IMR-90 (cell line): ENCODE measurements at regions not wholly inside any gene's neighbourhood (a gene's known extent, or its start where the extent isn't known, plus 50 kb on each side); places are given as distances from the start of the nearest gene placed in this dataset.

Source experiments
- ATAC-seq: fragments of 200-7000 bp; cut with Tn5 transposase; 2 replicates; pipeline ENCODE4 v1.9.1; 2020; ENCODE audit warnings: low read depth, mild to moderate bottlenecking, moderate library complexity
- BruUV-seq: library from RNA; stranded (reverse); fragments of 400-500 nt; replicated peaks from 2 replicates; lab custom pipeline; 2021; lab: Mats Ljungman, UMichigan
- CTCF ChIA-PET: fragments of 300-600 bp; formaldehyde crosslinking; extraction: SDS; loops from one replicate; lab custom pipeline; 2021; ENCODE audit warnings: antibody characterized with exemption; lab: Yijun Ruan, JAX
- POLR2A ChIA-PET: fragments of 300-600 bp; sonication (Branson Sonifier 250); formaldehyde crosslinking; loops from one replicate; lab custom pipeline; 2022; ENCODE audit warnings: antibody characterized with exemption; ENCODE audit not compliant: unreplicated experiment; lab: Charles Lee
- DNase-seq: peaks from one replicate; pipeline ENCODE4 v3.0.0; 2013
- H2AFZ ChIP-seq: replicated peaks from 2 replicates; pipeline ENCODE3; 2013; ENCODE audit warnings: low read length, mild to moderate bottlenecking; ENCODE audit not compliant: poor library complexity
- H2AK5ac ChIP-seq: 2 replicates; pipeline ENCODE4 v1.6.1; 2013; ENCODE audit warnings: low read depth, low read length, inconsistent platforms
- H2AK9ac ChIP-seq: replicated peaks from 2 replicates; pipeline ENCODE3; 2013; ENCODE audit warnings: mild to moderate bottlenecking, low read depth, low read length, moderate library complexity; ENCODE audit not compliant: poor library complexity
- H2BK120ac ChIP-seq: 2 replicates; pipeline ENCODE4 v1.6.1; 2013; ENCODE audit warnings: low read depth, low read length, inconsistent platforms
- H2BK15ac ChIP-seq: 3 replicates; pipeline ENCODE4 v1.6.1; 2013; ENCODE audit warnings: low read depth, low read length, inconsistent platforms
- H2BK20ac ChIP-seq: 2 replicates; pipeline ENCODE4 v1.6.1; 2013; ENCODE audit warnings: low read depth, mild to moderate bottlenecking, inconsistent platforms, low read length, moderate library complexity
- H2BK5ac ChIP-seq: 2 replicates; pipeline ENCODE4 v1.6.1; 2013; ENCODE audit warnings: mild to moderate bottlenecking, low read depth, low read length, inconsistent platforms; ENCODE audit not compliant: poor library complexity, severe bottlenecking
- H3K14ac ChIP-seq: replicated peaks from 2 replicates; pipeline ENCODE4 v1.6.1; 2013; ENCODE audit warnings: low read depth, low read length, inconsistent platforms
- H3K18ac ChIP-seq: 2 replicates; pipeline ENCODE4 v1.6.1; 2013; ENCODE audit warnings: low read depth, low read length, control low read depth
- H3K23ac ChIP-seq: 2 replicates; pipeline ENCODE4 v1.6.1; 2013; ENCODE audit warnings: low read depth, low read length, inconsistent platforms
- H3K27ac ChIP-seq: 2 replicates; pipeline ENCODE4 v1.5.1; 2013; ENCODE audit warnings: mild to moderate bottlenecking, control low read depth, low read length; ENCODE audit not compliant: insufficient read depth
- H3K27me3 ChIP-seq: 2 replicates; pipeline ENCODE4 v1.6.1; 2013; ENCODE audit warnings: low read length; ENCODE audit not compliant: control insufficient read depth, insufficient read depth
- H3K36me3 ChIP-seq: 2 replicates; pipeline ENCODE4 v1.6.1; 2013; ENCODE audit warnings: low read length, mixed read lengths; ENCODE audit not compliant: control insufficient read depth, insufficient read depth
- H3K4ac ChIP-seq: 2 replicates; pipeline ENCODE4 v1.6.1; 2013; ENCODE audit warnings: low read depth, low read length, inconsistent platforms
- H3K4me1 ChIP-seq: 2 replicates; pipeline ENCODE4 v1.6.1; 2013; ENCODE audit warnings: low read length, mixed read lengths; ENCODE audit not compliant: control insufficient read depth, insufficient read depth
- H3K4me2 ChIP-seq: 2 replicates; pipeline ENCODE4 v1.6.1; 2013; ENCODE audit warnings: low read depth, mild to moderate bottlenecking, control low read depth, low read length, moderate library complexity
- H3K4me3 ChIP-seq: 2 replicates; pipeline ENCODE4 v1.5.1; 2013; ENCODE audit warnings: low read depth, mild to moderate bottlenecking, control low read depth, low read length, moderate library complexity; ENCODE audit not compliant: insufficient read depth
- H3K56ac ChIP-seq: 2 replicates; pipeline ENCODE4 v1.6.1; 2013; ENCODE audit warnings: low read length, inconsistent platforms; ENCODE audit not compliant: insufficient read depth; ENCODE audit errors: extremely low read depth
- H3K79me1 ChIP-seq, 2 experiments: 2 replicates each; pipeline ENCODE4 v1.6.1; 2013; ENCODE audit warnings: low read length in 2 of 2, inconsistent platforms in 1 of 2, low read depth in 1 of 2
- H3K9ac ChIP-seq: 2 replicates; pipeline ENCODE4 v1.6.1; 2013; ENCODE audit warnings: low read depth, low read length, control low read depth
- H3K9me1 ChIP-seq: 2 replicates; pipeline ENCODE4 v1.6.1; 2013; ENCODE audit warnings: low read length, inconsistent platforms; ENCODE audit not compliant: insufficient read depth
- H3K9me3 ChIP-seq: 2 replicates; pipeline ENCODE4 v1.6.1; 2013; ENCODE audit warnings: low read length; ENCODE audit not compliant: control insufficient read depth, insufficient read depth
- H4K20me1 ChIP-seq: 2 replicates; pipeline ENCODE4 v1.6.1; 2013; ENCODE audit warnings: low read length, inconsistent platforms; ENCODE audit not compliant: insufficient read depth
- H4K5ac ChIP-seq: 2 replicates; pipeline ENCODE4 v1.6.1; 2013; ENCODE audit warnings: mild to moderate bottlenecking, low read depth, low read length, control low read depth
- H4K8ac ChIP-seq, 2 experiments: 2 replicates each; pipeline ENCODE4 v1.6.1; 2013; ENCODE audit warnings: low read depth in 2 of 2, low read length in 2 of 2, control low read depth in 1 of 2, inconsistent platforms in 1 of 2
- H4K91ac ChIP-seq: 2 replicates; pipeline ENCODE4 v1.6.1; 2013; ENCODE audit warnings: low read depth, low read length, inconsistent platforms; ENCODE audit not compliant: insufficient read depth
- BHLHE40 ChIP-seq: fragments of 150-350 bp; IDR thresholded peaks from 2 replicates; pipeline ENCODE4 v1.6.1; 2016; ENCODE audit warnings: mild to moderate bottlenecking, low read depth, low read length
- CEBPB ChIP-seq: IDR thresholded peaks from 2 replicates; pipeline ENCODE4 v1.6.1; 2012; ENCODE audit warnings: low read depth, low read length, improper control_type of control experiment
- CTCF ChIP-seq: conservative IDR thresholded peaks from 2 replicates; pipeline ENCODE4 v1.5.1; 2012; ENCODE audit warnings: mild to moderate bottlenecking, low read depth, low read length, improper control_type of control experiment
- FOS ChIP-seq: fragments of 150-350 bp; IDR thresholded peaks from 2 replicates; pipeline ENCODE4 v1.6.1; 2016; ENCODE audit warnings: low read depth, low read length
- MAFK ChIP-seq: IDR thresholded peaks from 2 replicates; pipeline ENCODE4 v1.6.1; 2012; ENCODE audit warnings: low read depth, low read length, improper control_type of control experiment
- MAZ ChIP-seq: IDR thresholded peaks from 2 replicates; pipeline ENCODE4 v1.6.1; 2012; ENCODE audit warnings: low read depth, mild to moderate bottlenecking, low read length, improper control_type of control experiment, moderate library complexity, borderline replicate concordance
- MXI1 ChIP-seq: IDR thresholded peaks from 2 replicates; pipeline ENCODE4 v1.6.1; 2012; ENCODE audit warnings: low read depth, mild to moderate bottlenecking, low read length, moderate library complexity, borderline replicate concordance
- POLR2A ChIP-seq: IDR thresholded peaks from 2 replicates; pipeline ENCODE4 v1.6.1; 2012; ENCODE audit warnings: mild to moderate bottlenecking, low read depth, low read length
- RCOR1 ChIP-seq: IDR thresholded peaks from 2 replicates; pipeline ENCODE4 v1.6.1; 2012; ENCODE audit warnings: mild to moderate bottlenecking, low read length, improper control_type of control experiment; ENCODE audit not compliant: insufficient replicate concordance
- RFX5 ChIP-seq: IDR thresholded peaks from 2 replicates; pipeline ENCODE4 v1.8.0; 2012; ENCODE audit warnings: low read depth, mild to moderate bottlenecking, low read length, moderate library complexity
- WGBS, 2 experiments: methylation state at CpG; one replicate each; pipeline versions ENCODE4 v1.1.5 to v1.1.7; 2013; ENCODE audit warnings: missing lambda C conversion rate in 2 of 2; ENCODE audit not compliant: insufficient read length in 1 of 2; ENCODE audit errors: extremely low coverage in 2 of 2; 5-methylcytosine and 5-hydroxymethylcytosine counted together
- dilution Hi-C: fragments of 300-500 bp; cut with HindIII; formaldehyde crosslinking; loops from one replicate; pipeline ENCODE4 v1.14.3; 2018; ENCODE audit warnings: low sequenced_read_pairs; ENCODE audit not compliant: unreplicated experiment
- in situ Hi-C: fragments of 300-500 bp; cut with MboI; formaldehyde crosslinking; loops from 3 replicates; pipeline ENCODE4 v1.14.3; 2019; ENCODE audit warnings: low sequenced_read_pairs, inconsistent platforms, mixed read lengths
- intact Hi-C: fragments of 100-400 bp; cut with micrococcal nuclease; formaldehyde crosslinking; loops from 2 replicates; pipeline ENCODE4 v1.10.0; 2022
- TF ChIP-seq, protein P1 (sequence below): fragments of 150-350 bp; IDR thresholded peaks from 2 replicates; pipeline ENCODE4 v1.6.1; 2017; ENCODE audit warnings: mild to moderate bottlenecking, antibody characterized with exemption, low read length, low read depth
- TF ChIP-seq, protein P2 (sequence below): fragments of 150-350 bp; IDR thresholded peaks from 2 replicates; pipeline ENCODE4 v1.6.1; 2016; ENCODE audit warnings: low read depth, mild to moderate bottlenecking, low read length, moderate library complexity, borderline replicate concordance

GRCh38 chr12:91954326-91954725 is 191.3 kb downstream of the BTG1 start:
- Histone ChIP-seq H3K4me1 (peaks cover 2% of the 10 kb centered on the region; the same call in 1 of the 2 replicates), H3K4ac (no peak overlapping the region), H3K36me3 (no peaks in the 10 kb centered on the region), H3K79me1 (no peaks in the 10 kb centered on the region), H2AK5ac (no peak overlapping the region), H3K9me1 (no peaks in the 10 kb centered on the region), H3K27ac (no peak overlapping the region), H3K23ac (no peak overlapping the region), H2BK15ac (no peak overlapping the region), H3K9me3 (peaks cover 2% of the 10 kb centered on the region; the same call in 1 of the 2 replicates), H3K18ac (no peak overlapping the region), H3K9ac (no peak overlapping the region), H3K4me3 (no peak overlapping the region), H3K4me2 (no peak overlapping the region), H4K5ac (no peak overlapping the region), H3K27me3 (no peaks in the 10 kb centered on the region), H3K56ac (no peak overlapping the region), H2BK5ac (no peak overlapping the region), H2AFZ (no peak overlapping the region), H2BK20ac (no peak overlapping the region), H4K91ac (no peak overlapping the region), H2BK120ac (no peak overlapping the region), H2AK9ac (no peak overlapping the region), H3K14ac (no peak overlapping the region), H4K20me1 (no peaks in the 10 kb centered on the region), H4K8ac (no peak overlapping the region)
- no peak for ATAC-seq
- BruUV-seq, result no TSS peak
- intact Hi-C loops, result no loop called here
- WGBS, 2 experiments, result no CpG with 5 or more reads among the region's 4 CpGs
- ChIA-PET POLR2A (no interaction called here), CTCF (no interaction called here)
- TF ChIP-seq POLR2A (no peak), MAFK (no peak), FOS (no peak), RFX5 (no peak), CTCF (no peak), MAZ (no peak), CEBPB (no peak), MXI1 (no peak), RCOR1 (no peak), BHLHE40 (no peak)
- TF ChIP-seq, protein P1, sequence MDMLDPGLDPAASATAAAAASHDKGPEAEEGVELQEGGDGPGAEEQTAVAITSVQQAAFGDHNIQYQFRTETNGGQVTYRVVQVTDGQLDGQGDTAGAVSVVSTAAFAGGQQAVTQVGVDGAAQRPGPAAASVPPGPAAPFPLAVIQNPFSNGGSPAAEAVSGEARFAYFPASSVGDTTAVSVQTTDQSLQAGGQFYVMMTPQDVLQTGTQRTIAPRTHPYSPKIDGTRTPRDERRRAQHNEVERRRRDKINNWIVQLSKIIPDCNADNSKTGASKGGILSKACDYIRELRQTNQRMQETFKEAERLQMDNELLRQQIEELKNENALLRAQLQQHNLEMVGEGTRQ, result no peak
- TF ChIP-seq, protein P2, sequence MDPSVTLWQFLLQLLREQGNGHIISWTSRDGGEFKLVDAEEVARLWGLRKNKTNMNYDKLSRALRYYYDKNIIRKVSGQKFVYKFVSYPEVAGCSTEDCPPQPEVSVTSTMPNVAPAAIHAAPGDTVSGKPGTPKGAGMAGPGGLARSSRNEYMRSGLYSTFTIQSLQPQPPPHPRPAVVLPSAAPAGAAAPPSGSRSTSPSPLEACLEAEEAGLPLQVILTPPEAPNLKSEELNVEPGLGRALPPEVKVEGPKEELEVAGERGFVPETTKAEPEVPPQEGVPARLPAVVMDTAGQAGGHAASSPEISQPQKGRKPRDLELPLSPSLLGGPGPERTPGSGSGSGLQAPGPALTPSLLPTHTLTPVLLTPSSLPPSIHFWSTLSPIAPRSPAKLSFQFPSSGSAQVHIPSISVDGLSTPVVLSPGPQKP, result no peak
- no peak for DNase-seq
- dilution Hi-C loops, result no loop called here
- in situ Hi-C loops, result no loop called here
